8988T (cell line): ENCODE measurements at regions not wholly inside any gene's neighbourhood (a gene's known extent, or its start where the extent isn't known, plus 50 kb on each side); places are given as distances from the start of the nearest gene placed in this dataset.

Experiments
- DNase-seq: peaks from one replicate; pipeline ENCODE4 v3.0.0; 2011

- no peak for DNase-seq
These were observed 1067.0 kb upstream of the LRRTM3 start for GRCh38 chr10:65858841-65859240.

- DNase-seq: no peak
These were observed 1064.6 kb upstream of the LRRTM3 start for GRCh38 chr10:65861249-65861648.
